ENCODE measurements at regions not wholly inside any gene's neighbourhood (a gene's known extent, or its start where the extent isn't known, plus 50 kb on each side); places are given as distances from the start of the nearest gene placed in this dataset.

DNA sequence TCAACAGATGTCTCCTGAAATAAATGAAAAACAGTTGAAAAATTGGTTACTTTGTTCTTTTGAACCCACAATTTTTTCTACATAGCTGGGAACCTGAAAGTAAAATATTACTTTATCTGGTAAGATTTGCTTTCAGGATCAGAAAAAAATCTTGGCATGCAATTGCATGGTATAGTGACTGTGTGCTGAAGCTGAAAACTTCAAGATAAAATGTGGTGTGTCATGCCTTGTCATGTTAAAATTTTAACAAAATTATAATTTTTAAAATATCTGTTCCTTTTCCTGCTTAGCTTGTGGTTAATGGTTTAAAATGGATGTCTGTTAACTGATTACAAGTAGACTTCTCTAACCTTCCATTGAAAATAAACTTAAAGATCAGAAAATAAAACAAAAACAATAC lies 904.8 kb downstream of the PDHA2 start:
- ChIA-PET CTCF (no interaction called here), POLR2A (interaction anchor here (0.5 kb wide), 1 partner anchor 347 kb away, joined by 3 read pairs; no protein-coding TSS in a partner anchor), RAD21 (ENCODE audit: low non-redundant PET in 1 of 2, low total read pairs in 2 of 2, uncharacterized antibody in 2 of 2, unreplicated experiment in 2 of 2) (interaction anchor here in 1 of 2 experiments (0.7 kb wide), 1 partner anchor 405 kb away, joined by 4 read pairs; no protein-coding TSS in a partner anchor)
- no peak overlapping the region for H2AFZ ChIP-seq (ENCODE audit: low read depth, low read length, poor library complexity, severe bottlenecking)
- no peaks in the 10 kb centered on the region for H3K36me3 ChIP-seq (ENCODE audit: control insufficient read depth in 1 of 2, insufficient read depth in 2 of 2, low read length in 2 of 2)
- no peak for TF ChIP-seq ZBTB33 (IDR thresholded peaks at IDR 0.05; ENCODE audit: extremely low read depth, insufficient replicate concordance, low read length)
- TF ChIP-seq POLR2A (IDR thresholded peaks at IDR 0.05; ENCODE audit: borderline replicate concordance, extremely low read depth, insufficient read depth, insufficient read length) = no peak
- no peak for TF ChIP-seq SP1 (IDR thresholded peaks at IDR 0.05; ENCODE audit: low read depth)
- no peak for TF ChIP-seq FOSL1 (IDR thresholded peaks at IDR 0.05; ENCODE audit: low read depth)
- no peak for TF ChIP-seq CEBPB (IDR thresholded peaks at IDR 0.05; ENCODE audit: low read depth)
- TF ChIP-seq TCF7L2 (IDR thresholded peaks at IDR 0.05; ENCODE audit: borderline replicate concordance, extremely low read depth, insufficient read depth, insufficient read length) = no peak
- no peak for TF ChIP-seq ELF1 (IDR thresholded peaks at IDR 0.05; ENCODE audit: borderline replicate concordance, low read depth)
- TF ChIP-seq ZNF274 (IDR thresholded peaks at IDR 0.05; ENCODE audit: low read depth, low read length) = no peak
- no peak for TF ChIP-seq MAX (IDR thresholded peaks at IDR 0.05)
- TF ChIP-seq SIN3A (IDR thresholded peaks at IDR 0.05; ENCODE audit: low read depth) = no peak
- no peak for TF ChIP-seq REST (IDR thresholded peaks at IDR 0.05; ENCODE audit: low read depth)
- no peaks in the 10 kb centered on the region for H3K4me1 ChIP-seq (ENCODE audit: control insufficient read depth in 1 of 2, insufficient read depth in 2 of 2, low read length in 2 of 2)
- no peak overlapping the region for H3K4me3 ChIP-seq (replicated peaks in 1 of 2; ENCODE audit: low read depth in 1 of 2, low read length in 2 of 2)
- ATAC-seq (no peak), DNase-seq (ENCODE audit: low read depth, low spot score) (no peak)
- H3K9me2 ChIP-seq (ENCODE audit: insufficient read depth) = no peaks in the 10 kb centered on the region
- no peaks in the 10 kb centered on the region for H3K79me2 ChIP-seq (ENCODE audit: insufficient read depth, low read length)
- no peaks in the 10 kb centered on the region for H3K27me3 ChIP-seq (ENCODE audit: insufficient read depth, low read length)
- H3K9ac ChIP-seq (ENCODE audit: low read length) = no peak overlapping the region
- no TSS peak for BruUV-seq (replicated peaks)
- intact Hi-C loops (cut with micrococcal nuclease) = no loop called here
- no peaks in the 10 kb centered on the region for H4K20me1 ChIP-seq (ENCODE audit: insufficient read depth)
- no peak overlapping the region for H3K4me2 ChIP-seq (ENCODE audit: low read length)
- H3K27ac ChIP-seq (ENCODE audit: low read depth, low read length) = no peak overlapping the region
- no peaks in the 10 kb centered on the region for H3K9me3 ChIP-seq (ENCODE audit: control insufficient read depth in 1 of 2, insufficient read depth in 1 of 2, low read depth in 1 of 2, low read length in 2 of 2)
